ENCODE measurements at regions not wholly inside any gene's neighbourhood (a gene's known extent, or its start where the extent isn't known, plus 50 kb on each side); places are given as distances from the start of the nearest gene placed in this dataset.

DNA sequence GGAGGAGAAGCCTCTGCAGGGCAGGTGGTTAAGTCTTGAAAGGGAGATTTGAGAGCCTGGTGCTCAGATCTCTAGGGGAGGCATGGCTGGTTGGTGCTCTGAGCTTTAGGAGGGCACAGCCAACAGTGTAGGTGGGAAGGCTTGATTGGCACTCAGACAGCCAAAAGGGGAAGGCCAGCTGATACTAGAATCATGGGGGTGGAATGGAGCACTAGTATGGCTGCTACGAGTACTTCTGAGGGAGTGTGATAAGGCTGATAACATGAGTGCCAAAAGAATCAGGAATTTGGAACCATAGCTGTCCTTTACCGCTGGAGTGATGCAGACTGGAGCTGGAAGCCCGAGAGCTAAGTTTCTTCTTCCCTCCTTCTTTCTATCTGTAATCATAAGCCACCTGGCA, 184.6 kb upstream of the TBC1D5 start:
- no peaks in the 10 kb centered on the region for H3K79me1 ChIP-seq (replicated peaks; ENCODE audit: low read length, poor library complexity, severe bottlenecking)
- H4K8ac ChIP-seq (ENCODE audit: low read length), result no peak overlapping the region
- peaks cover 4% of the 10 kb centered on the region for H3K9me3 ChIP-seq (ENCODE audit: control insufficient read depth, low read length)
- H3K27ac ChIP-seq (ENCODE audit: low read length, poor library complexity, severe bottlenecking), result no peak overlapping the region
- H2BK15ac ChIP-seq (ENCODE audit: low read depth, poor library complexity, severe bottlenecking), result no peak overlapping the region
- H3K18ac ChIP-seq (ENCODE audit: low read depth in 1 of 2, low read length in 2 of 2), result no peak overlapping the region
- no peak overlapping the region for H3K4me2 ChIP-seq (ENCODE audit: low read length, poor library complexity, severe bottlenecking)
- peaks cover 0 to 5% of the 10 kb centered on the region in 2 experiments for H3K27me3 ChIP-seq (ENCODE audit: control insufficient read depth in 1 of 2, insufficient read depth in 1 of 2, low read length in 2 of 2)
- no peak overlapping the region for H3K23ac ChIP-seq (ENCODE audit: low read length in 2 of 2)
- 67% methylated on average over 2 of the region's 3 CpGs for WGBS
- no peak overlapping the region for H3K4me3 ChIP-seq (ENCODE audit: insufficient read depth in 1 of 2, low read depth in 1 of 2, low read length in 2 of 2)
- no peaks in the 10 kb centered on the region for H3K36me3 ChIP-seq (ENCODE audit: control insufficient read depth in 1 of 2, insufficient read depth in 2 of 2, low read depth in 1 of 2, low read length in 2 of 2)
- no peak overlapping the region for H2AFZ ChIP-seq (ENCODE audit: low read depth, low read length)
- no peak for DNase-seq
- no peak overlapping the region for H2BK120ac ChIP-seq (ENCODE audit: low read depth, low read length)
- H3K14ac ChIP-seq (ENCODE audit: low read length in 2 of 2), result no peak overlapping the region
- no peaks in the 10 kb centered on the region for H3K4me1 ChIP-seq (ENCODE audit: control insufficient read depth, insufficient read depth, low read depth, low read length)
- H4K91ac ChIP-seq (ENCODE audit: low read length), result no peak overlapping the region
- H3K9ac ChIP-seq (ENCODE audit: low read length), result no peak overlapping the region
- no peak overlapping the region for H2BK5ac ChIP-seq (ENCODE audit: low read depth, low read length, poor library complexity, severe bottlenecking)
- H3K4ac ChIP-seq (ENCODE audit: low read depth in 1 of 2, low read length in 2 of 2), result no peak overlapping the region
- no peak overlapping the region for H2BK12ac ChIP-seq (ENCODE audit: low read length in 2 of 2)
- H2AK5ac ChIP-seq (ENCODE audit: low read length, severe bottlenecking), result no peak overlapping the region

DNA sequence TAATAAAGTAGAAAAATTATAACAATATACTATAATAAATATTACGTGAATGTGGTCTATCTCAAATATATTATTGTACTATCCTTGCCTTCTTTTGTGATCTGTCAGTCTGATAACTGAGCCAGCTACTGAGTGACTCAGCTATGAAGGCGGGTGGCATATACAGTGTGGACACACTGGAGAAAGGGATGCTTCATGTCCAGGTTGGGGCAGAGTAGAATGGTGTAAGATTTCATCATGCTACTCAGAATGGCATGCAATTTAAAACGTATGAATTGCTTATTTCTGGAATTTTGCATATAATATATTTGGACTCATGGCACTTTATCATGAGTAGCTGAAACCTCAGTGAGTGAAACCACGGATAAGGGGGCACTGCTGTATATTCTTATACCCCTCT, 172.9 kb upstream of the TBC1D5 start:
- WGBS, result 81% methylated on average over 2 of the region's 4 CpGs
- Histone ChIP-seq H3K23ac (ENCODE audit: low read length in 2 of 2) (no peak overlapping the region), H3K9ac (ENCODE audit: low read length) (no peak overlapping the region), H2BK12ac (ENCODE audit: low read length in 2 of 2) (no peak overlapping the region), H3K4me1 (ENCODE audit: control insufficient read depth, insufficient read depth, low read depth, low read length) (no peaks in the 10 kb centered on the region), H3K18ac (ENCODE audit: low read depth in 1 of 2, low read length in 2 of 2) (no peak overlapping the region), H4K91ac (ENCODE audit: low read length) (no peak overlapping the region), H2AK5ac (ENCODE audit: low read length, severe bottlenecking) (no peak overlapping the region), H3K4ac (ENCODE audit: low read depth in 1 of 2, low read length in 2 of 2) (no peak overlapping the region), H3K79me1 (replicated peaks; ENCODE audit: low read length, poor library complexity, severe bottlenecking) (no peaks in the 10 kb centered on the region), H2BK120ac (ENCODE audit: low read depth, low read length) (no peak overlapping the region), H3K9me3 (ENCODE audit: control insufficient read depth, low read length) (no peaks in the 10 kb centered on the region), H2AFZ (ENCODE audit: low read depth, low read length) (no peak overlapping the region), H3K27me3 (ENCODE audit: control insufficient read depth in 1 of 2, insufficient read depth in 1 of 2, low read length in 2 of 2) (peaks cover 6 to 9% of the 10 kb centered on the region in 2 experiments), H3K36me3 (ENCODE audit: control insufficient read depth in 1 of 2, insufficient read depth in 2 of 2, low read depth in 1 of 2, low read length in 2 of 2) (no peaks in the 10 kb centered on the region), H2BK15ac (ENCODE audit: low read depth, poor library complexity, severe bottlenecking) (no peak overlapping the region), H2BK5ac (ENCODE audit: low read depth, low read length, poor library complexity, severe bottlenecking) (no peak overlapping the region), H4K8ac (ENCODE audit: low read length) (no peak overlapping the region), H3K4me2 (ENCODE audit: low read length, poor library complexity, severe bottlenecking) (no peak overlapping the region), H3K27ac (ENCODE audit: low read length, poor library complexity, severe bottlenecking) (no peak overlapping the region), H3K14ac (ENCODE audit: low read length in 2 of 2) (no peak overlapping the region), H3K4me3 (ENCODE audit: insufficient read depth in 1 of 2, low read depth in 1 of 2, low read length in 2 of 2) (no peak overlapping the region)
- DNase-seq, result no peak

DNA sequence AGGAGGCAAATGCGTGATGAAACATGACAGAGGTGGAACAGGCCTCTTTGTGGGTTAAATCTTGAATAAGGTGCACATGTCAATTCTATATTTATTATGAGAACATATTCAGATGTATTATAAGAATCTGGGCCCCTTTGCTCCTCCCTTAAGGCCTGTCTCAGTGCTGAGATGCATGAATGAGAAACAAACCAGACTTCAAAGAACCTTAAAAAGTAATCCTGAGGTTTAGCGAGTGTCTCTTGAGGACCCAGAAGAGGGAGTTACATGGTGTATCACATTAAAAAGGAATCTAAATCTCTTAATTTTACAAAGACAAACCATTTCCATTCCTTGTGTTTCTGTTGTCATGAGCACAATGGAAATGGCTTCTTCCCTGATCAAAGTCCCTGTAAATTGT, 170.9 kb upstream of the TBC1D5 start:
- DNase-seq, result no peak
- H3K27ac ChIP-seq (ENCODE audit: low read length, poor library complexity, severe bottlenecking), result no peak overlapping the region
- no peak overlapping the region for H2BK12ac ChIP-seq (ENCODE audit: low read length in 2 of 2)
- H3K14ac ChIP-seq (ENCODE audit: low read length in 2 of 2), result no peak overlapping the region
- no peak overlapping the region for H2BK120ac ChIP-seq (ENCODE audit: low read depth, low read length)
- no peak overlapping the region for H3K4me3 ChIP-seq (ENCODE audit: insufficient read depth in 1 of 2, low read depth in 1 of 2, low read length in 2 of 2)
- H4K8ac ChIP-seq (ENCODE audit: low read length), result no peak overlapping the region
- no CpG with 5 or more reads among the region's 2 CpGs for WGBS
- no peak overlapping the region for H3K9ac ChIP-seq (ENCODE audit: low read length)
- H3K79me1 ChIP-seq (replicated peaks; ENCODE audit: low read length, poor library complexity, severe bottlenecking), result no peaks in the 10 kb centered on the region
- no peak overlapping the region for H2BK15ac ChIP-seq (ENCODE audit: low read depth, poor library complexity, severe bottlenecking)
- no peak overlapping the region for H4K91ac ChIP-seq (ENCODE audit: low read length)
- no peak overlapping the region for H3K18ac ChIP-seq (ENCODE audit: low read depth in 1 of 2, low read length in 2 of 2)
- H2AFZ ChIP-seq (ENCODE audit: low read depth, low read length), result no peak overlapping the region
- H2BK5ac ChIP-seq (ENCODE audit: low read depth, low read length, poor library complexity, severe bottlenecking), result no peak overlapping the region
- H2AK5ac ChIP-seq (ENCODE audit: low read length, severe bottlenecking), result no peak overlapping the region
- H3K4me2 ChIP-seq (ENCODE audit: low read length, poor library complexity, severe bottlenecking), result no peak overlapping the region
- H3K4ac ChIP-seq (ENCODE audit: low read depth in 1 of 2, low read length in 2 of 2), result no peak overlapping the region
- H3K27me3 ChIP-seq (ENCODE audit: control insufficient read depth in 1 of 2, insufficient read depth in 1 of 2, low read length in 2 of 2), result peaks cover 6 to 9% of the 10 kb centered on the region in 2 experiments
- H3K23ac ChIP-seq (ENCODE audit: low read length in 2 of 2), result no peak overlapping the region
- H3K9me3 ChIP-seq (ENCODE audit: control insufficient read depth, low read length), result no peaks in the 10 kb centered on the region
- no peaks in the 10 kb centered on the region for H3K36me3 ChIP-seq (ENCODE audit: control insufficient read depth in 1 of 2, insufficient read depth in 2 of 2, low read depth in 1 of 2, low read length in 2 of 2)
- no peaks in the 10 kb centered on the region for H3K4me1 ChIP-seq (ENCODE audit: control insufficient read depth, insufficient read depth, low read depth, low read length)

DNA sequence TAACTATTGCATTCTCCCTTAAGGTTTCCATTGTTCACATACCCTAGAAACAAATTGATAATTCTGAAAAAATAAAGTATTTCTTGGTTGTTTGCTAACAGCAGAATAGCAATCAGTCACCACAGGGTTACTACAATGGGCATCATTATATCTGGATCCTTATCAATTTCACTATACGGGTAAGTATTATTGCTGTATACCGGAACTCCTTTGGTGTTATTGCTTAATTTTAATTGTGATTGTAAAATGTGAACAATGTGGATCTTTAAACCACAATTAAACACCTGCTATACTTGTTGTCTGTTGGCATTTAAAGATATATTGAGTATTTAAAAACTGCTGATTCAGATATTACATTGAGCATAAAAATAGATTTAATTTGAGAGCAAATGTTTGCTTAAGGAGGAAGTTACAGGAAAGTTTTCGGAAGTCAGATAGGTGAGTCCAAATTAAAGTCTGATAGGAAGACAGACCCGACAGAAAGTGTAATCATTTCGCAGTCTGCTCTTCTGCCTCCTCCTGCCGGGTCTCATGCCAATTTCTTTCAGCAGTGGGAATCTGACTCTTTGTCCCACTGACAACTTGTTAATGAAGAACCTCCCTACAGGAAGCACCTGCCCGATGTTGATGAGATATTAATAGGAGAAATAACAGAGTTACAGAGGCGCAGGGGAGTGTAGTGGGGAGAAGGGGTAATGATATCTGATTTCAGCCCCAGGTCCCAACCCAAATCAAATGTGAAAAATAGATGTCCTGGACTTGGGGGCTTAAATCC, 169.7 kb upstream of the TBC1D5 start:
- Histone ChIP-seq H3K4me3 (ENCODE audit: insufficient read depth in 1 of 2, low read depth in 1 of 2, low read length in 2 of 2) (no peak overlapping the region), H2BK15ac (ENCODE audit: low read depth, poor library complexity, severe bottlenecking) (no peak overlapping the region), H3K23ac (ENCODE audit: low read length in 2 of 2) (no peak overlapping the region), H3K4me1 (ENCODE audit: control insufficient read depth, insufficient read depth, low read depth, low read length) (no peaks in the 10 kb centered on the region), H3K4ac (ENCODE audit: low read depth in 1 of 2, low read length in 2 of 2) (no peak overlapping the region), H3K9me3 (ENCODE audit: control insufficient read depth, low read length) (no peaks in the 10 kb centered on the region), H2AK5ac (ENCODE audit: low read length, severe bottlenecking) (no peak overlapping the region), H2BK120ac (ENCODE audit: low read depth, low read length) (no peak overlapping the region), H2BK12ac (ENCODE audit: low read length in 2 of 2) (no peak overlapping the region), H3K18ac (ENCODE audit: low read depth in 1 of 2, low read length in 2 of 2) (no peak overlapping the region), H3K36me3 (ENCODE audit: control insufficient read depth in 1 of 2, insufficient read depth in 2 of 2, low read depth in 1 of 2, low read length in 2 of 2) (no peaks in the 10 kb centered on the region), H3K14ac (ENCODE audit: low read length in 2 of 2) (no peak overlapping the region), H2BK5ac (ENCODE audit: low read depth, low read length, poor library complexity, severe bottlenecking) (no peak overlapping the region), H3K4me2 (ENCODE audit: low read length, poor library complexity, severe bottlenecking) (no peak overlapping the region), H4K91ac (ENCODE audit: low read length) (no peak overlapping the region), H2AFZ (ENCODE audit: low read depth, low read length) (no peak overlapping the region), H3K9ac (ENCODE audit: low read length) (no peak overlapping the region), H3K27ac (ENCODE audit: low read length, poor library complexity, severe bottlenecking) (no peak overlapping the region), H3K79me1 (replicated peaks; ENCODE audit: low read length, poor library complexity, severe bottlenecking) (no peaks in the 10 kb centered on the region), H4K8ac (ENCODE audit: low read length) (no peak overlapping the region), H3K27me3 (ENCODE audit: control insufficient read depth in 1 of 2, insufficient read depth in 1 of 2, low read length in 2 of 2) (peaks cover 6 to 9% of the 10 kb centered on the region in 2 experiments)
- WGBS, result 92% methylated on average over 5 of the region's 8 CpGs
- DNase-seq, result no peak

Measured in mesenchymal stem cell (in vitro differentiated cells and primary cell).